CD4-positive, alpha-beta T cell treated with Interleukin-6 at 100 ng/mL for 8 hours (primary cell): ENCODE measurements at regions not wholly inside any gene's neighbourhood (a gene's known extent, or its start where the extent isn't known, plus 50 kb on each side); places are given as distances from the start of the nearest gene placed in this dataset.

Experiments used
- DNase-seq: peaks from one replicate; pipeline ENCODE4 v3.0.0-alpha.2; 2020; ENCODE audit warnings: mixed read lengths, low spot score

DNA sequence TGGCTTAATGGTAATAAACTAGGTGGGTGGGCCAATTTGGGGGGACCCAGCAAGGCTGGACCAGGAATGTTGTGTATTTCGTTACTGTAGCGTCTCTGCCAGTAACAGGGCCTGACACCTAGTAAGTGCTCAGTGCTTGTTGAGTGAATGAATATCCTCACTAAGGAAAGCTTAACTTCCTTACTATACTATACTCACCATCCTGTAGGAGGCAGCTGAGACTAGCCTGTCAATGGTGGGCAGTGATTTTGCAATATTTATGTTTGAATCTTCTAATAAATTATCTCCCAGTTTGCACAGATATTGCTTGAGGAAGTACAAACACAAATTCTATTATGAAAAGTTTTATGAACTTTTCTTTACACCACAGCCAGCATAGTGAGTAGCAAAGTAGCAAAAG, 370.7 kb upstream of the SYT4 start:
- no peak for DNase-seq

DNA sequence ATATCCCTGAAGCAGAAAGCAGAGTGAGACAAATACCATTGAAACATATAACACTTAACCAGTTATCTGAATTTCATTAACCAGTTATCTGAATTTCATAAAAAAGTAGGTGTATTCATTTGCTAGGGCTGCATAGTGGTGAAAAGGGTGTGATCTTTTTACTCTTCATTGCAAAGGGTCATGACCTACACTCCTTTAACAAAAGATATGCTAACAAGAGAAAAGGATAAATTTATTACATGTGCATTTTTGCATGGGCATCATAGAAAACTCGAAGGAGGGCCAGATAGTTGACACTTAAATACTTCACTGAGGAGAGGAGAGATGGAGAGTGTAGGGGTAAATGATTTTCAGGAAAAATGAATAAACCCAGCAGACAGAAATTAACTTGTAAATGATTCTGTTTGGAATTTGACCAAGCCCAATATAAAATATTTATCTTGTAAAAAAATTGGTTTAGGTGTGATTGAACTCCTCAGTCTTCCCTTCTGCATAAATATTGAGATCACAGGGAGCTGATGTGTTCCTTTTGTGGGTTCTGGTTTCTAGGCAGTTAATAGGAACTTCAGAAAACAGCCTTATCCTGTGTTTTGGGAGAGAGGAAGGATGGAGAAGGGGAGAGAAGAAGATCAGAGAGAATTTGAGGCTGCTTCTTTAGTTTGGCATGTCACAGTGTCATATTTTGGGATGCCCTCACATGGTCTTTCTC, 372.5 kb upstream of the SYT4 start:
- no peak for DNase-seq

DNA sequence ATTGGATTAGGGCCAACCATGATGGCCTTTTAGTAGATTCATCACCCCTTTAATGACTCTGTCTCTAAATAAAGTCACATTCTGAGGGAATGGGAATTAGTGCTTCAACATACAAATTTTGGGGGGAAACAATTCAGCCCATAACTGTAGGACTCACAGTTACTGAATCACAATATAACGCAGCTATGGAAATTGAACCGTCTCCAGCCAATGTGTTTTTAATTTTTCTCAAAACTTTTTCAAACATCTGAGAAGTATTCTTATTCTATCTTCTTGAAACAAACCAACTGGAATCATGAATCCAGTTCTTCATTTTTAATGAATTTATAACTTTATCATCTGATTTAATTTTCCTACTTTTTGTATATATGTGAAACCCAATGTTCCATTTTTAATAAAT, 373.1 kb upstream of the SYT4 start:
- no peak for DNase-seq

DNA sequence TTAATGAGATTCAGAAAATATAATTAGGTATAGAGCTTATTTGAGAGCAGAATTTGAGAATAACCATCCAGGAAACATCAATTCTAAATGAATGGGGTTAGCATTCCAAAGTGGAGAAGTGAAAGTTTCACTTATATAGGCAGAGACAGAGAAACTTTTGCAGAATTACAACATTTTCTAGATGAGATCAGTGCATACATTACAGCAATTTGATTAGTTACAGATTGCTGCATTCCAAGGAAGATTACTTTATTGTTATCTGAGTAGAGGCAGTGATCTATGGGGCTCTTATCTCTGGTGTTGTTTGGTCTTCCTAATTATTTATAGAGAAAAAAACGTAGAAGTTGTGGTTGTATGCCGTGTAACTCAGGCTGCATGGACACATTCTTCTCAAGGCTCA, 373.8 kb upstream of the SYT4 start:
- DNase-seq = no peak

DNA sequence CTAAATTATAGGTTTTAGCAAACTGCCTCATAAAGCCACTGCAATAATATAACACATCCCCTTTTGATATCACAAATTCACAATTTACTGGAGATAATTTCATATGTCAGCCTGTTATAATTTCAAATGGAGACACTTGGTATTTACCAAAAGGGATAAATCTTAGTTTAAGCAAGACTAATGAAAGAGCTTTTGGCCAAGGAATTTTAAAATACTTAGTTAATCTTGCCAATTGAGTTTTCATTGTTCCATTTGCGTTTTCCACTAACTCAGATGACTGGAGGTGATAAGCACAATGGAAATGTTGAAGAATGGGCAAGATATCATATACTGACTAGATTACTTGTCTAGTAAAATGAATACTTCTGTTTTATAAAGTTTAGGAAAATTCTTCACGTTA, 379.3 kb upstream of the SYT4 start:
- no peak for DNase-seq

DNA sequence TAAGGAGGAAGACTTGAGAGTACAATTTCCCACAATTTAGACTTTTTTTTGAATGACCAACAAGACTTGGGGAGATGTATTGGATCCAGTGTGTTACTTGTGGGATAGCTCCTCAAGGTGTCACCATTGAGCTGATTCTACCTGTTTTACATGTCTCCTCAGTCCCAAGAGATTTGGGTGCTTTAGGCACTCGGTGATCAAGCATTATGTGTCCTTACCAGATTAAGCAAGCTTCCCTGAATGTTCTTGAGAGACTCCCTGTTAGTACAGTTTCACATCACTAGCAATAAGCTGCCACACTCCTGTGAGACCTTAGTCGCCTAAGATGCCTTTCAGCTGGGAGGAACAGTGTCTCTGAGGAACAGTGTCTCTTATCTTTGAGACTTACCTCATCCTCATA, 384.3 kb upstream of the SYT4 start:
- DNase-seq = no peak

DNA sequence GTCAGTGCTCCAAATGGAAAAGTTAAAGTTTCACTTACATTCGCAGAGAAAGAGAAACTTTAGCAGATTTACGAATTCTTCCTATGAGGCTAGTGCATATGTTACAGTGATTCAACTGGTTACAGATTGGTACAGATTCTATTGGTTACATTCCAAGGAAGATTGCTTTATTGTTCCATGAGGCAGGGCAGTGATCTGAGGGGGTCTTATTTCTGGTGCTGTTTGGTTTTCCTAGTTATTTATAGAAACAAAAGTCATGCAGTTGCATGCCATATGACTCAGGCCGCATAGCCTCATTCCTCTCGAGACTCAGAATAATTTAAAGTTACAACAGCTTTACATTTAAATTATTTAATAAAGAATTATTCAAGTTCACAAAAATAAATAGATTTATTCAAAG, 385.4 kb upstream of the SYT4 start:
- no peak for DNase-seq

DNA sequence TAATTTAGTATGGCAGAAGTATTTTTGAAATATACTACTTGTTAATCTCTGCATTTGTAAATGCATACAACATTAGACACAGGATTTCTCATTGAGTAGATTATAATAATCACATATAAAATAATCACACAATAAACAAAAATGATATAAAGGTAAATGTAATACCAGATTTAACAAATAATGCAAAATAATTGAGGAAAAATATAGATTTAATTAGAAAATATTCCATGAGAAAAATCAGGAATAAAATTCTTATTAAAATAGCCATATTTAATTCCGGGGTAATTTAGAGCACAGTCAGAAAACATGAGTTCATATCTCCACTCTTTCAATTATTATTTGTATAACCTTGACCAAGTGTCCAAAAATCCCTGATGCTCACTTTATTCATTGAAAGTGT, 385.9 kb upstream of the SYT4 start:
- no peak for DNase-seq

DNA sequence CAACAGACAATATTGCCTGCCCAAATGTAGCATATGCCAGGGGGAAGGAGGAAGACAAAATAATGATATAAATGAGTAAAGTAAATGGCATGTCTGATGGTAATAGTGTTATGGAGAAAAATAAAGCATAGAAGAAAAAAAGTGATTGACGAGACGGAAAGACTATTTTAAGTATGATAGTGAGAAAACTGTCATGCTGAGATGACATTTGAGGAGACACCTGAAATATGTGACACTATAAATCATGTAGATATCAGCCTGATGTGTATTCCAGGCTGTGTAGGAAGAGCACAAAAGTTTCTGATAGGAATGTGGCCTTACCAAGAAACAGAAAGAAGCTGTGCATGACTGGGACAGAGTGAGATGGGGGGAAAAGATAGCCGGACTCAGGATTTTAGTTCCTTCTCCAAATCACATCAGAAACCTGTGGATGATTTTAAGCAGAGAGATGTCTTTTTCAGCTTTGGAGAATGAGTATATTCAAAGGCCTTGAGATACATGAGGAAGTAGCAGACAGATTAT, 387.3 kb upstream of the SYT4 start:
- no peak for DNase-seq

DNA sequence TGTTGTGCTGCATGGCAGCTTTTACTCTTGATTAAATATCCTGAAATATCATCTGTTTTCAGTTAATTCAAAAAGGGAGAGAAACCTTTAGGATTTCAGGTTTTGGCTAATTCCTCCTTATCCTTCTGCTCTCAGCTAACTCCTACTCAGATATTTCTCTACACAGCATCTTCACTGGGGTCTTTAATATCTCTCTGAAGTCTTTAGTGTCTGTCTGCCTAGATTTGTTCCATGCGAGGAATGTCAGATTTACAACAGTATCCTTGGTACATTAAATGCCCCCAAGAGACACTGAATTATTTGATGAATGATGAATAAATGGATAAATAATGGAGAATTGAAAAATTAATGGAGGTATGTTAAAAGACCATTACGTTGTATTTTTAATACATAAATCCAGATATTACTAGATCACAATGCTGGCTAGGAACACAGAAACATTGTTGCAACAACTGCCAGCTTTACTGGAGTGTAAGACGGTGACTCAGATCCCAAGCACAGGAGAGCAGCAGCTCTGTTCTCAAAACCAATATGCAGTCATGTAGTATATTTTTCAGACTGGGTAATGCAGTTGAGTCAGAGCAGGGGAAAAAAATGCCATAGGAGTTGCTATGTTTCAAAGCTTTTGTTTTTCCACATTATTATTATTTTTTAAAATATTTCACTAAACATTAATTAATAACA, 388.0 kb upstream of the SYT4 start:
- DNase-seq = no peak

DNA sequence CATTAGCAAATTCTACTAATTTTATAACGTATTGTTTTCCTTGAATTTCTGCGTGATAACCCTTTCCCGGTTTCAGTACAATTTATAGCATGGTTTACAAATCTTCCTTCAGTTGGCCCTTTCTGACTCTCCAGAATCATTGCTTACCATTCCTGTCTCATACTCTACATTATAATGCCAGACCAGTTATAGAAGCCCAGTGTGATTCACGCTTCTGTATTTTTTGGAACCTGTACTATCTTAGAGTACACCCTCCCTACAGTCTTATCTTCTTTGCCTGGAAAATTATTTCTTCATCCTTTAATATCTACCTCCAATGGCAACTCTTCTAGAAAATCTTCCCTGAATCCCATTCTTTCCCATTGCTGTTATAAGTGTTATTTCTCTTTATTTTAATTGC, 391.6 kb upstream of the SYT4 start:
- no peak for DNase-seq

DNA sequence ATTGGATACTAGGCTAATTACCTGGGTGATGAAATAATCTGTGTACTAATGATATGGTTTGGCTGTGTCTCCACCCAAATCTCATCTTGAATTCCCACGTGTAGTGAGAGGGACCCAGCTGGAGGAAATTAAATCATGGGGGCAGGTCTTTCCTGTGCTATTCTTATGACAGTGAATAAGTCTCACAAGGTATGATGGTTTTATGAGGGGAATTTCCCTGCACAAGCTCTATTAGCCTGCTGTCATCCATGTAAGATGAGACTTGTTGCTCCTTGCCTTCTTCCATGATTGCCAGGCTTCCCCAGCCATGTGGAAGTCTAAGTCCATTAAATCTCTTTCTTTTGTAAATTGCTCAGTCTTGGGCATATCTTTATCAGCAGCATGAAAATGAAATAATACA, 394.1 kb upstream of the SYT4 start:
- no peak for DNase-seq

DNA sequence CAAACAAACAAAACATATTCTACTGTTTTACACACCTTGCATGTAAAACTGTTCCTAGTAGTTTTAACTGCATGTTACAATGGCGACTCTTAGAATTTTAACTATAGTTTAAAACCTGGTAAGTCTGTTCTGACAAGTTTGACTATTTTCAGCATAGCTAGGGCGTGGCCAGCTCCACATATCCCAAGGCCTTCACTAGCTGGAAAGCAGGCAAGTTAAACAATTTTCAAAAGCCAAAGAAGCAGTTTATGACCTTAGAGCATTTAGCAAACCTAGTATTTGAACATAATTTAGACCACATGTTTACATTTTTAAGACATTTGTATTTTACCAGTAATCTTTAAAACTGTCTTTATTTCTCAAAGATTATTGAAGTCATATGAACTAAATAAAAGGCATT, 402.8 kb upstream of the SYT4 start:
- no peak for DNase-seq

DNA sequence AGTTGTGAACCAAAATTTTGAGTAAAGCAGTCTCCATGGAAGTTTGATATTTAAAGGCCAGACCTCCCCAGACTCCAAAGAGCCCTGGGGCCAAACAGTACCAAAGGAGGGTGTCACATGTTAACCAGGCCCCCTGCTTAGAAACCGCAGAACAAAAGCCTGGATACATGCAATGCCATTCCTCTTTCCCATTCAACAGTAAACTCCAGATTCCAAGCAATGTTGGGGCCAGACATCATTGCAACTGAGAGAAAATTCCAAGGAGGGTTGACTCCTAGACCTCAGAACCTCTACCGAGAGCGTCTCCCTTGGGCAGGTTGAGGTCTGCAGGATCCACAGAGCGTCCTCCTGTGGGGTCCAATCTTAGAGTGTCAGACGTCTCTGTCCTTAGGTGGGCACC, 404.4 kb upstream of the SYT4 start:
- no peak for DNase-seq

DNA sequence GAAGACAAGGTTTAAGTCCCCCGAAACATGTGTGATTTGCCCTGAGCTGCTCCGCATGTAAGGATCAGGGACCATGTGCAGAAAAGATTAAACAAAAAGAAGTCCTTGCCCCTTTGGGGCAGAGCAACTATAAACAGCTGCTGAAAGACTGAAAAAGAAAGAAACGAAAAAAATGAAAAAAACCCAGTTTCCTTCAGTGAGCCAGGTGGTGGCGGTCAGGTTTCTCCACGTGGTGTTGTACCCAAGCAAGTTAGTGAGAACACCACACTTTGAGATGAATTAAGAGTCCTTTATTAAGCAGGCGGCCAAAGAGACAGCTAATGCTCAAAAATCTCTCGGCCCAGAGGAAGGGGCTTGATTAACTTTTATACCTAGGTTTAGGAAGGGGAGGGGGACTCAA, 404.9 kb upstream of the SYT4 start:
- DNase-seq = no peak

DNA sequence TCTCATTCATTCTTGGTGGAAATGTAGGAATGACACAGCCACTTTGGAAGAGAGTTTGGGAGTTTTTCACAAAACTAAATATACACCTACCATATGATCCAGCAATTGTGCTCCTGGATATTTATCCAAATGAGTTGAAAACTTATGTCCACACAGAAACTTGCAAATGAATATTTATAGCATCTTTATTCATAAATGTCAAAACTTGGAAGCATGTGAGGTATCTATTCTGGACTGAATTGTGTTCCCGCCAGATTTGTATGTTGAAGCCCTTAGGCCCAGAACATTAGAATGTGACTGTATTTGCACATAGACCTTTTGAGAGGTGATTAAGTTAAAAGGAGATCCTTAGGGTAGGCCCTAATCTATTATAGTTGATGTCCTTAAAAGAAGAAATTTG, 409.4 kb upstream of the SYT4 start:
- no peak for DNase-seq

DNA sequence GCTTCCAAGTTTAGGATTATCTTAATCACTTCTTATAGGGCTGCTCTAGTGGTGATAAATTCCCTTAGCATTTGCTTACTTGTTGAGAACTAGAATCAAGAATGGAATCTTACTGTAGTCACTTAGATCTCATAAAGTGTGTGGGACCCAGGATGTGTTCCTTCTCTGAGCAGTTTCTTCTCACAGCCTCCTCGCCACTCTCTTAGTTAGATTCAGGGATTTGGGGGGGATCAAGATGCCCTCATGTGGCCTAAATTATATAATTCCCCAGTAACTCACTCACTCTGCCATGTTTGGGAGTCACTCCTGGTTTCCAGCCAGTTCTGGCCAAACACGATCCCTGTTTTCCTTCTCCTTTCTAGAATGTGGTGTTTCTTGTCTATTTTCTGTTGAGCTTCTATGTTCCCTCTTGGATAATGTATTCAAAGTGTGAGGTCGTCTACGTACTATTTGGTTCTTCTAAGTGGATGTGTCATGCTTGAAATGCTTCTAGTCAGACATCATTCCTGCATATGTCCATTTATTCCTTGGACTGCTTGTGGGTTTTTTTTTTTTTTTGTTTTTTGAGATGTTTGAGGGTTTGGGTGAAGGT, 414.9 kb upstream of the SYT4 start:
- no peak for DNase-seq

DNA sequence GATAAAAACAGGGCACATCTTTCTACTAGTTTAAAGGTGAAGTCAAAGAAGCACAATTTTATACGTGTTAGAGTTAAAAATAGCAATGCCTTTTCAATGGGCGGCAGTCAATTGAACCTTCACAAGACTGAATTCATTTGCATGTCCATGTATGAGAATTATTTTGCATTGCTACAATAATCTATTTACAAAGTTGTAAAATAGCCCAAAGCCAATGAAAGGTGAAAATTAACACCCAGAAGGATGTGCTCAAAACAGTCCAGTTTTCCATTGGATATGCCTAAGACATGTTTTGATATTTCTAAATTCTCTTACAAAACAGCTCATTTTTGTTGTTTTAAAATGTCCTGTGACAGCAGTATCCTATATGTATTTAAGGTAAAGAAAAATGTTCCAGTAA, 425.1 kb upstream of the SYT4 start:
- DNase-seq = no peak

DNA sequence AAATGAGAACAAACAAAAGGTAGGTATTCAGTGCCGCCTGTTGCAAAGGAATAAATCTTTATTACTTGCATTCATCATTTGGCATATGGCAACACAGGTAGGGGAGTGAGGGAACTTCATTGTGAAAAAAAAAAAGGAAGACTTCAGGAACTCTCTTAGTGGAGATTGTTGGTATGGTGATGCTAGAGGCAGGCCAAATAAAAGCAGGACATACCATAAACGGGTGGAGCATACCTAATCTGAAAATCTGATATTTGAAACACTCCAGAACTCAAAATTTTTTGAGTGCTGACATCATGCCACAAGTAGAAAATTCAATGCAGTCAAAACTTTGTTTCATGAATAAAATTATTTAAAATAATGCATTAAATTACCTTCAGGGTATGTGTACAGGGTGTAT, 425.8 kb upstream of the SYT4 start:
- no peak for DNase-seq

DNA sequence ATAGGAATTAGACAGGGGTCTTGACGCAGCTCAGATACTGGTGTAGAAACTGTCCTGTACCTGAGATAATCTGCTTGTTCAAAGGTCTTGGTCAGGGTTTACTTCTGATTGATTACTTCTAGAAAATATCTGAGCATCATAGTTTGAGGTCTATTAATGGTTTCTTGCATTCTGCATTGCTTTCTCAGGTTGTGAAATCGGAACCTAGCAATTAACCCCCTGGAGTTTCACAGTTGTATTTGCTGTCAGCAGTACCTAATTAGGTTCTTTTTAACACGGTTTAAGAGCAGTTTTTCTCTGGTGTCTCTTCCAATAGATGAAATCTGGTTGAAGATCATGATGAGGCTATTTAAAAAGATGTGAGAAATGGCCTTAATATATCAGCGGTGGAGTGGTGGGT, 428.6 kb upstream of the SYT4 start:
- DNase-seq = no peak

DNA sequence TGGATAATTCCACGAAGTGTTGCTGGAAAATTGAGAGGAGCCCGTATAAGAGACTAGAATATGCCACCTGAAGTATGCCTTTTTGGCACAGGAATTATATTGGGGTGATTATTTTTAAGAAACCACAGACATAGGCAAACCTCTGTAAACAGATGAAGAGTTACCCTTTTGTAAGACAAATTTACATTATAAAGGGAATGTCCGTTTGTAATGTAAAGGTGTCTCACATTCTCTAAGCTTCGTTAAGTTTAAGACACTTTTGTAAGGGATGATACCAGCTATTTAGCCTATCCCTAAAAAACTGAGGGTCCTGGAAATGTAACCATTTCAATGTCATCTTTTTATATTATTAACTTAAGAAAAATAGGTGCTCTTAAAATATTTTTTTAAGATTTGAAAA, 432.8 kb upstream of the SYT4 start:
- no peak for DNase-seq

DNA sequence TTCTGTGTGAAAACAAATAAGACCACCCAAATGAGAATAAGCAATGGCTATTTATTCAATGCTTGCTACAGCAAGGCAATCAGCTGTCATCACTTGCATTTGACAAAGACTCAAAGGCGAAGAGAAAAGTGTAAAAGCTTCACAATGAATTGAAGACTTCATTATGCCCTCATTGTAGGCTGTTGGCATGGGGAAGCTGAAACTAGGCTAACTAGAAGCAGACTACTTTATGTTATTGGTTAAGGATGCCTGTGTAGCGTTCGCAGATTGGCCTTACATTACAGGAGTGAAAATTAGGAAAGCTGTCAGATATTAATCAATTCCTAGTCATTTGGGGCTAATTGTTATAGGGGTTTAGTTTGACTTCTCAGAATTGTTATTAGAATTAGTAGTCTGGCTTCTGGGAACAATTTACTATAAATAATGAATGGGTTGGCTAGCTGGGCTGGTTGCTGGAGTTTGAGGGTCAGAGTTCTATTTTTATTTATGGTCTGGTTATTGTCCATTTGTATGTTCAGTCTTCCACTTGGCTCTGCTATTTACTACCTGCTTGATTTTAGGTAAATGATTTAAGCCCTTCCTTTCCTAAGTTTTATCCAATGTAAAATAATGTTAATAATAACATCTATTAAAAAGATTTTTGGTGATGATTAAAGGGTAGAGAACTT, 437.2 kb upstream of the SYT4 start:
- no peak for DNase-seq

DNA sequence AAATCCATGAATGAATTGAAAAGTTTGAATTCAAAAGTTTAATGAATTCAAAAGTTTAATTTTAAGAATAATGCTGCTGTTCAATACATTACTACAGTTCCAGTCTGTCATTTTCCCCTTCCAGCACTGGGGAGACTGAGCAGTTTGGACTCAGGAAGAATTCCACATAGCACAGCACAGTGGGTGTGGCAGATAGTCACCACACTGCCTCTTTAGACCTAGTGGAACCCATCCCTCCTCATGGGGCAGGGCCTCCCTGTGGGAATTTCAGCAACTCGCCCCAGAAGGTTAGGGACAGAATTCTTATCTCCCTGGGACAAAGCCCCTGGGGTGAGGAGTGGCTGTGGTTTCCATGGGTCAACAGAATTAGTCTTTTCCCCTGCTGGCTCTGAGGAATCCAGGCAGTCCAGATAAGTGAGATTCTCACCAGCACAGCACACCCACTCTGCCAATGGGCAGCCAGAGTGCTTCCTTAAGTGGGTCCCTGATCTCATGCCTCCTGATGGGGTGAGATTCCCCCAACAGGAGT, 442.0 kb upstream of the SYT4 start:
- DNase-seq = no peak
